Heart left ventricle (tissue), 13 donors: ENCODE measurements at regions not wholly inside any gene's neighbourhood (a gene's known extent, or its start where the extent isn't known, plus 50 kb on each side); places are given as distances from the start of the nearest gene placed in this dataset.

Source experiments
- POLR2A ChIP-seq, 2 donors: fragments of 450-650 bp; IDR thresholded peaks; one replicate each; pipeline ENCODE4 v1.6.1; 2017; ENCODE audit warnings: antibody characterized with exemption in 2 of 2, mild to moderate bottlenecking in 2 of 2, moderate library complexity in 2 of 2
- TF ChIP-seq, protein P1 (sequence below), 12 donors: fragments of 200-600 bp; sonication (generic) in 4 of 12; IDR thresholded peaks; one replicate each; pipeline versions ENCODE4 v1.5.0 to v1.8.0; 2018 to 2022; ENCODE audit warnings: antibody characterized with exemption in 12 of 12, mild to moderate bottlenecking in 5 of 12
- donor health status: ischemic (EF 13 %, LVEDD 7.1; RV severe dilation, severe dysfunction).
- donor health status: DM: no; HTN: yes; CAD: no.
- donor health status: DM: no; HTN: no; CAD: no.
- donor health status: ischemic (EF 25% LVEDD 6.9; RV normal size, moderate dysfunction).
- donor health status: ischemic (EF 25% LVEDD 5.7; RV mildly dilated, moderate dysfunction).
- donor health status: ischemic (EF 35%, LVEDD 5.7; RV mildly dilated, moderate dysfunction).
- donor health status: nonischemic (EF 11% LVEDD 7.7; RV severe dilation, severe dysfunction).
- donor health status: DM: yes; HTN: yes; CAD: no.
- donor health status: PGD.
- donor health status: ischemic (EF 29% LVEDD 5.4; RV normal size, mild dysfunction).
- donor health status: nonischemic (EF 23%, LVEDD 6.1; RV moderate dilation, normal function).

DNA sequence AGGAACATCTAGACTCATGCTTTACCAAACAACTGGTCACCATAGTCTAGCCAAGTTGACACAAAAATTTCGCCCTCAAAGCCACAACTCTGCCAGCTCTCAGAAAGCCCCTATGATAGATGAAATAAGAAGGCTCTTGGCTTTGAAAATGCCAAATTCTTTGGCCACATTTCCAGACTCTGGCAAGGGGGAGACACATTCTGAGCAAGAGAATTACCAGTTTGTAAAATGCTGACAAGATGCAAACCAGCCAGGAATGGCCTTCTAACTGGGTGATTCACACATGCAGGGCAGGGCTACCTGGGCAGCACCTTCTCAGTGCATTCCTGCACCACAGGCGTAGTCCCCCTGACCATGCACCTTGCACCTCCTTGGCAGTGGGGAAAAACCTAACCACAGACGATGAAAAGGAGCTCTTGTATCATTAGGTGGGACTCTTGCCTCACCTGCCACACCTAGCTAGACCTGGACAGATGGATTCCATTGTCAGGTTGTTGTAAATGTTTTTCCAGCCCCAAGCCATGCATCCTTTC is 77.4 kb upstream of the CPEB2 start:
- TF ChIP-seq, protein P1, sequence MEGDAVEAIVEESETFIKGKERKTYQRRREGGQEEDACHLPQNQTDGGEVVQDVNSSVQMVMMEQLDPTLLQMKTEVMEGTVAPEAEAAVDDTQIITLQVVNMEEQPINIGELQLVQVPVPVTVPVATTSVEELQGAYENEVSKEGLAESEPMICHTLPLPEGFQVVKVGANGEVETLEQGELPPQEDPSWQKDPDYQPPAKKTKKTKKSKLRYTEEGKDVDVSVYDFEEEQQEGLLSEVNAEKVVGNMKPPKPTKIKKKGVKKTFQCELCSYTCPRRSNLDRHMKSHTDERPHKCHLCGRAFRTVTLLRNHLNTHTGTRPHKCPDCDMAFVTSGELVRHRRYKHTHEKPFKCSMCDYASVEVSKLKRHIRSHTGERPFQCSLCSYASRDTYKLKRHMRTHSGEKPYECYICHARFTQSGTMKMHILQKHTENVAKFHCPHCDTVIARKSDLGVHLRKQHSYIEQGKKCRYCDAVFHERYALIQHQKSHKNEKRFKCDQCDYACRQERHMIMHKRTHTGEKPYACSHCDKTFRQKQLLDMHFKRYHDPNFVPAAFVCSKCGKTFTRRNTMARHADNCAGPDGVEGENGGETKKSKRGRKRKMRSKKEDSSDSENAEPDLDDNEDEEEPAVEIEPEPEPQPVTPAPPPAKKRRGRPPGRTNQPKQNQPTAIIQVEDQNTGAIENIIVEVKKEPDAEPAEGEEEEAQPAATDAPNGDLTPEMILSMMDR (IDR thresholded peaks at IDR 0.05): no peak
- no peak for TF ChIP-seq POLR2A (IDR thresholded peaks at IDR 0.05)
